ENCODE measurements at regions not wholly inside any gene's neighbourhood (a gene's known extent, or its start where the extent isn't known, plus 50 kb on each side); places are given as distances from the start of the nearest gene placed in this dataset.

- TF ChIP-seq CTCF (IDR thresholded peaks at IDR 0.05; ENCODE audit: low read depth, low read length): no peak
- TF ChIP-seq POLR2A (IDR thresholded peaks at IDR 0.05; ENCODE audit: extremely low read depth, insufficient read length): no peak
- TF ChIP-seq MAX (IDR thresholded peaks at IDR 0.05; ENCODE audit: low read depth, low read length): no peak
Measured at GRCh38 chr1:34532113-34532512, 222.7 kb upstream of the GJB5 start.

Data from NB4 (cell line).